H9 (cell line): ENCODE measurements at regions not wholly inside any gene's neighbourhood (a gene's known extent, or its start where the extent isn't known, plus 50 kb on each side); places are given as distances from the start of the nearest gene placed in this dataset.

Experiments used
- DNase-seq: peaks from one replicate; pipeline ENCODE4 v3.0.0-alpha.2; 2017
- H2AFZ ChIP-seq: one replicate; pipeline ENCODE4 v1.6.1; 2013; ENCODE audit warnings: mild to moderate bottlenecking, low read length, control low read depth, moderate library complexity
- H2AK5ac ChIP-seq: 2 replicates; pipeline ENCODE4 v1.6.1; 2013; ENCODE audit warnings: low read length, control low read depth, mixed read lengths; ENCODE audit not compliant: insufficient read length
- H2BK120ac ChIP-seq: one replicate; pipeline ENCODE4 v1.6.1; 2013; ENCODE audit warnings: low read depth, mild to moderate bottlenecking, low read length, control low read depth, inconsistent platforms; ENCODE audit not compliant: poor library complexity, severe bottlenecking
- H2BK12ac ChIP-seq: 2 replicates; pipeline ENCODE4 v1.6.1; 2013; ENCODE audit warnings: low read length, control low read depth, mixed read lengths, low read depth; ENCODE audit not compliant: insufficient read length
- H2BK15ac ChIP-seq: 2 replicates; pipeline ENCODE4 v1.6.1; 2013; ENCODE audit warnings: low read depth, low read length, control low read depth
- H2BK20ac ChIP-seq: one replicate; pipeline ENCODE4 v1.6.1; 2013; ENCODE audit warnings: low read depth, mild to moderate bottlenecking, low read length, control low read depth, inconsistent platforms; ENCODE audit not compliant: poor library complexity, severe bottlenecking
- H2BK5ac ChIP-seq: 2 replicates; pipeline ENCODE4 v1.6.1; 2013; ENCODE audit warnings: low read length, control low read depth, mixed read lengths; ENCODE audit not compliant: insufficient read length
- H3K14ac ChIP-seq: 2 replicates; pipeline ENCODE4 v1.6.1; 2013; ENCODE audit warnings: low read length, control low read depth; ENCODE audit not compliant: insufficient read depth
- H3K18ac ChIP-seq: 2 replicates; pipeline ENCODE4 v1.6.1; 2013; ENCODE audit warnings: low read depth, mild to moderate bottlenecking, mixed read lengths, low read length, control low read depth; ENCODE audit not compliant: insufficient read length
- H3K23ac ChIP-seq: 2 replicates; pipeline ENCODE4 v1.6.1; 2013; ENCODE audit warnings: low read length, control low read depth, mixed read lengths, low read depth; ENCODE audit not compliant: insufficient read length
- H3K23me2 ChIP-seq: 2 replicates; pipeline ENCODE4 v1.6.1; 2013; ENCODE audit warnings: low read depth, mild to moderate bottlenecking, mixed read lengths, low read length, control low read depth; ENCODE audit not compliant: insufficient read length, poor library complexity, severe bottlenecking
- H3K27ac ChIP-seq: 2 replicates; pipeline ENCODE4 v1.5.1; 2013; ENCODE audit warnings: low read length, control low read depth, mixed read lengths, low read depth; ENCODE audit not compliant: insufficient read length
- H3K27me3 ChIP-seq: 2 replicates; pipeline ENCODE4 v1.6.1; 2013; ENCODE audit warnings: low read length, control low read depth, inconsistent platforms; ENCODE audit not compliant: insufficient read depth
- H3K4ac ChIP-seq: 2 replicates; pipeline ENCODE4 v1.6.1; 2013; ENCODE audit warnings: low read depth, mild to moderate bottlenecking, control low read depth, inconsistent platforms, low read length, moderate library complexity
- H3K4me1 ChIP-seq: 2 replicates; pipeline ENCODE4 v1.6.1; 2013; ENCODE audit warnings: low read length, control low read depth, inconsistent platforms; ENCODE audit not compliant: insufficient read depth
- H3K4me2 ChIP-seq: 2 replicates; pipeline ENCODE4 v1.6.1; 2013; ENCODE audit warnings: low read length, control low read depth, mixed read lengths; ENCODE audit not compliant: insufficient read length, insufficient read depth
- H3K56ac ChIP-seq: 2 replicates; pipeline ENCODE4 v1.6.1; 2013; ENCODE audit warnings: low read depth, mild to moderate bottlenecking, mixed read lengths, low read length, control low read depth; ENCODE audit not compliant: insufficient read length
- H3K79me1 ChIP-seq: 2 replicates; pipeline ENCODE4 v1.6.1; 2013; ENCODE audit warnings: low read depth, mild to moderate bottlenecking, moderate library complexity, low read length, control low read depth, inconsistent platforms; ENCODE audit not compliant: insufficient read depth, poor library complexity, severe bottlenecking
- H3K79me2 ChIP-seq: 2 replicates; pipeline ENCODE4 v1.6.1; 2013; ENCODE audit warnings: low read length, control low read depth, inconsistent platforms; ENCODE audit not compliant: insufficient read depth
- H3K9ac ChIP-seq: 2 replicates; pipeline ENCODE4 v1.6.1; 2013; ENCODE audit warnings: low read length, control low read depth, mixed read lengths; ENCODE audit not compliant: insufficient read length; ENCODE audit errors: extremely low read depth
- H3K9me3 ChIP-seq: one replicate; pipeline ENCODE4 v1.6.1; 2013; ENCODE audit warnings: low read depth, low read length, inconsistent platforms; ENCODE audit not compliant: control insufficient read depth
- H3T11ph ChIP-seq: one replicate; pipeline ENCODE4 v1.6.1; 2013; ENCODE audit warnings: mild to moderate bottlenecking, low read length, control low read depth, inconsistent platforms
- H4K20me1 ChIP-seq: one replicate; pipeline ENCODE4 v1.6.1; 2013; ENCODE audit not compliant: control insufficient read depth, insufficient read length, insufficient read depth
- H4K5ac ChIP-seq: 2 replicates; pipeline ENCODE4 v1.6.1; 2013; ENCODE audit warnings: low read depth, mild to moderate bottlenecking, mixed read lengths, low read length, control low read depth; ENCODE audit not compliant: insufficient read length
- H4K8ac ChIP-seq: replicated peaks from 2 replicates; pipeline ENCODE4 v1.6.1; 2013; ENCODE audit warnings: low read length, control low read depth, mixed read lengths, low read depth; ENCODE audit not compliant: insufficient read length
- H4K91ac ChIP-seq: 2 replicates; pipeline ENCODE4 v1.6.1; 2013; ENCODE audit warnings: low read depth, mild to moderate bottlenecking, moderate library complexity, mixed read lengths, low read length, control low read depth; ENCODE audit not compliant: insufficient read length
- H3K27ac Mint-ChIP-seq, 3 experiments: 2 replicates in 2 of 3; 3 replicates in 1 of 3; pipeline ENCODE4 v1.8.0; 2020 to 2021; ENCODE audit warnings: mixed read lengths in 3 of 3, mild to moderate bottlenecking in 1 of 3, moderate library complexity in 1 of 3
- H3K27me3 Mint-ChIP-seq: 2 replicates; pipeline ENCODE4 v1.8.0; 2021; ENCODE audit warnings: low read depth, mild to moderate bottlenecking, moderate library complexity, mixed read lengths
- H3K36me3 Mint-ChIP-seq, 3 experiments: 2 replicates in 2 of 3; 3 replicates in 1 of 3; pipeline ENCODE4 v1.8.0; 2020 to 2021; ENCODE audit warnings: low read depth in 3 of 3, mixed read lengths in 3 of 3; ENCODE audit not compliant: insufficient read depth in 1 of 3
- H3K4me1 Mint-ChIP-seq, 2 experiments: 2 replicates each; pipeline ENCODE4 v1.8.0; 2020; ENCODE audit warnings: mixed read lengths in 2 of 2
- H3K4me3 Mint-ChIP-seq, 2 experiments: 2 replicates in 1 of 2; 3 replicates in 1 of 2; pipeline ENCODE4 v1.8.0; 2020 to 2021; ENCODE audit warnings: mild to moderate bottlenecking in 2 of 2, mixed read lengths in 2 of 2, moderate library complexity in 1 of 2
- H3K9me3 Mint-ChIP-seq, 2 experiments: 2 replicates in 1 of 2; 3 replicates in 1 of 2; pipeline ENCODE4 v1.8.0; 2020; ENCODE audit warnings: mild to moderate bottlenecking in 2 of 2, mixed read lengths in 2 of 2, moderate library complexity in 1 of 2
- WGBS: extraction: QIAGEN DNeasy Blood & Tissue Kit; methylation state at CpG from one replicate; pipeline ENCODE4 v1.1.7; 2013; ENCODE audit warnings: missing lambda C conversion rate, low lambda C conversion rate, mixed read lengths; ENCODE audit not compliant: insufficient read length; ENCODE audit errors: extremely low coverage; 5-methylcytosine and 5-hydroxymethylcytosine counted together
- TF ChIP-seq, protein P1 (sequence below): fragments of 200-600 bp; sonication (generic); conservative IDR thresholded peaks from 3 replicates; pipeline ENCODE4 v1.8.0; 2021; ENCODE audit warnings: antibody characterized with exemption, mild to moderate bottlenecking

- Histone ChIP-seq H4K20me1 (no peaks in the 10 kb centered on the region), H4K8ac (no peak overlapping the region), H3K18ac (no peak overlapping the region), H2AK5ac (no peak overlapping the region), H2BK12ac (no peak overlapping the region), H3K79me2 (no peaks in the 10 kb centered on the region), H3K23me2 (no peaks in the 10 kb centered on the region), H3K9ac (no peak overlapping the region), H3K23ac (no peak overlapping the region), H3K4me2 (no peak overlapping the region), H2BK20ac (no peak overlapping the region), H3K14ac (no peak overlapping the region), H4K5ac (no peak overlapping the region), H2BK5ac (no peak overlapping the region), H3K27me3 (no peaks in the 10 kb centered on the region), H2BK120ac (no peak overlapping the region), H3T11ph (no peak overlapping the region), H3K4ac (no peak overlapping the region), H3K79me1 (no peaks in the 10 kb centered on the region), H3K9me3 (no peaks in the 10 kb centered on the region), H4K91ac (no peak overlapping the region), H3K4me1 (peaks cover 6% of the 10 kb centered on the region), H3K27ac (no peak overlapping the region), H3K56ac (no peak overlapping the region), H2BK15ac (no peak overlapping the region), H2AFZ (no peak overlapping the region)
- DNase-seq: no peak
- Mint-ChIP-seq H3K4me3 (no peak overlapping the region), H3K27ac (no peak overlapping the region), H3K4me1 (peaks cover 15 to 17% of the 10 kb centered on the region in 2 experiments), H3K9me3 (peaks cover 4 to 5% of the 10 kb centered on the region in 2 experiments; a peak in 4 of 5 replicates), H3K27me3 (peaks cover 19% of the 10 kb centered on the region), H3K36me3 (peaks cover 0 to 5% (median 2%) of the 10 kb centered on the region in 3 experiments; a peak in 4 of 7 replicates)
- no CpG with 5 or more reads among the region's 3 CpGs for WGBS
- TF ChIP-seq, protein P1, sequence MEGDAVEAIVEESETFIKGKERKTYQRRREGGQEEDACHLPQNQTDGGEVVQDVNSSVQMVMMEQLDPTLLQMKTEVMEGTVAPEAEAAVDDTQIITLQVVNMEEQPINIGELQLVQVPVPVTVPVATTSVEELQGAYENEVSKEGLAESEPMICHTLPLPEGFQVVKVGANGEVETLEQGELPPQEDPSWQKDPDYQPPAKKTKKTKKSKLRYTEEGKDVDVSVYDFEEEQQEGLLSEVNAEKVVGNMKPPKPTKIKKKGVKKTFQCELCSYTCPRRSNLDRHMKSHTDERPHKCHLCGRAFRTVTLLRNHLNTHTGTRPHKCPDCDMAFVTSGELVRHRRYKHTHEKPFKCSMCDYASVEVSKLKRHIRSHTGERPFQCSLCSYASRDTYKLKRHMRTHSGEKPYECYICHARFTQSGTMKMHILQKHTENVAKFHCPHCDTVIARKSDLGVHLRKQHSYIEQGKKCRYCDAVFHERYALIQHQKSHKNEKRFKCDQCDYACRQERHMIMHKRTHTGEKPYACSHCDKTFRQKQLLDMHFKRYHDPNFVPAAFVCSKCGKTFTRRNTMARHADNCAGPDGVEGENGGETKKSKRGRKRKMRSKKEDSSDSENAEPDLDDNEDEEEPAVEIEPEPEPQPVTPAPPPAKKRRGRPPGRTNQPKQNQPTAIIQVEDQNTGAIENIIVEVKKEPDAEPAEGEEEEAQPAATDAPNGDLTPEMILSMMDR: no peak
Measured at GRCh38 chr11:19391026-19391425, 150.3 kb upstream of the E2F8 start.
